CD4-positive, alpha-beta T cell treated with Interleukin-4 for 4 hours (primary cell): ENCODE measurements at regions not wholly inside any gene's neighbourhood (a gene's known extent, or its start where the extent isn't known, plus 50 kb on each side); places are given as distances from the start of the nearest gene placed in this dataset.

Source experiments
- DNase-seq: peaks from one replicate; pipeline ENCODE4 v3.0.0-alpha.2; 2020

DNA sequence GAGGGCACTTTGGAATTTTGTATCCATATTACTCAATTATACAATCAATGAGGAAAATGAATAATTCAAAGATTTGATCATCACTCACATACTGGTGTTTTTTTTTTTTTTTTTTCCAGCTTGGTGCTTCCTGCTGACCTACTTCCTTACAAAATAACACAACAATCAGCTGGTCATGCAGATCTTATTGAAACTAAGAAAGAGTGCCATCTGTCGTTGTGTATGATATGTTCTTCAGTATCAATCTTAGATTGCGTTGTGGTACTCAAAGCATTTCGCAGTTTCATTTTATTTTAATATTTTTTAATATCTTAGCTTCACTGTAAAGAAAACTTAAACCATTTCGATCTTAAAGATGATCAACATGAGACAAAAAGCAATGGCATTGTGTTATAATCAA lies 155.6 kb downstream of the OGFRL1 start:
- no peak for DNase-seq

DNA sequence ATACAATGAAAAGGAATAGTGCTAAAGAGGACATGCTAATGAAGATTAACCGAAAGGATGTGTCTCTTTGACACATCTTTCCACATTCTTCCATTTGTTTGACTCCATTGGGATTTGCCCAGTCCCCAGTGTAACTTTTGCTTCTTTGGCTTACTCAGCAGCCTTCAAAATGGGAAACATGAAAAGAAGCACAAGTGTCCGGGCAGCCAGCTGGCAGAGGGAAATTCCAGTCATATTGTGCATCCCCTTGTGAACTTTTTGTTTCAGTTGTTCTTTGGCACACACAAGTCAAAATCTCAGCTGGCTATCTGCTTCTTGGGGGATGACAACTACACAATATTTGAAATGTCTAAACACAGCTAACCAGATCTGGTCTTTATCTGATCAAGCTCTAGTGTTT lies 157.4 kb downstream of the OGFRL1 start:
- no peak for DNase-seq

DNA sequence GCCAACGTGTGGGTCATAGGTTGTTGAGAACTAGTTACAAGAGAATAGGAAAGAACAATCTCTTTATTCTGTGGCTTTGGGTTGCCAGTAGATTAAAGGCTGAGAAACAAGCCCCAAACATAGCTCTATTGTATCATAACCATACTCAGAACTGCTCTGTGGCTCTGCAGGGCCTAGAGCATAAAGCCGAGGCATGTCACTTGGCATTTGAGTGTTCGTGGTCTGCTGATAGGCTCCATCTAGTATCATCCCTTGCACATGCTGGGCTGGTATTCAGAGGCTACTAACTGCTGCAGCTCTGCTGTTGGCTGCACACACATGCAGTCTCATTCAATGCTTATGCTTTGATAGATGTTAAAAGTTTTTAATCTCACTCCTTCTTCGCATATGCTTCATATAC lies 157.9 kb downstream of the OGFRL1 start:
- no peak for DNase-seq

GRCh38 chr6:71452697-71453370 lies 164.2 kb downstream of the OGFRL1 start:
- DNase-seq, result no peak

DNA sequence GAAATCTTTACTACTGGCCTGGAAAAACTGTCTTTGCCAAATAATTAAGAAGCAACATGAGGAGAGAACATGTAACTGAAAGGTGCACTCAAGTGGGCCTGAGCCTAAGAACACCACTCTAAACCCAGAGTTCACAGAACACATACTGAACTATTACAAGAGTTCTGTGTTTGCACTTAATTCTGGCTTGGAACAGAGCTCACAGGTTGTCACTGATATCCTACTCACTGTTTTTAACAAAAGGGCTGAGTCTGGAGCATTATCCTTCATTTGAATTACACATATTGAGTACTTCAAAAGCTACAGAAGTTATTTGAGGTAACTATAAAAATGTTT lies 164.7 kb downstream of the OGFRL1 start:
- DNase-seq, result no peak

- DNase-seq, result no peak
Observed at GRCh38 chr6:71454056-71454455, 165.4 kb downstream of the OGFRL1 start.

- DNase-seq, result no peak
Observed at GRCh38 chr6:71457929-71458328, 169.3 kb downstream of the OGFRL1 start.

DNA sequence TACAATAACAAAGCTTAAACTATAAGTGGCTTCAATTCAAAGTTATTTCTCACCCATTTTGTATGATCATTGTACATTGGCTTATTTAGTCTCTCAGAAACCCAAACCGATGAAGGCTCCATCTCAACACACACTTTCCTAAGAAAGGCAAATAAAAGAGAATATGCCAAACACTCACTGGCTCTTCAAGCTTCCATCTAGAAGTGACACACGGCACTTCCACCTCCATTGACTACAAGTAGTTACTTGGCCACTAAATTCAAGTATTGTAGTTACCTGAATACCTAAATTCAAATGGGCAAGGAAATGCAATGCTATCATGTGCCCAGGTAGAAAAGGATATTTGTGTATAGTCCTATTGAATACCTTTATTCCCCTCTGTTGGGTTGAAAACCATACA lies 170.6 kb downstream of the OGFRL1 start:
- no peak for DNase-seq

- no peak for DNase-seq
Observed at GRCh38 chr6:71460933-71461332, 172.3 kb downstream of the OGFRL1 start.

DNA sequence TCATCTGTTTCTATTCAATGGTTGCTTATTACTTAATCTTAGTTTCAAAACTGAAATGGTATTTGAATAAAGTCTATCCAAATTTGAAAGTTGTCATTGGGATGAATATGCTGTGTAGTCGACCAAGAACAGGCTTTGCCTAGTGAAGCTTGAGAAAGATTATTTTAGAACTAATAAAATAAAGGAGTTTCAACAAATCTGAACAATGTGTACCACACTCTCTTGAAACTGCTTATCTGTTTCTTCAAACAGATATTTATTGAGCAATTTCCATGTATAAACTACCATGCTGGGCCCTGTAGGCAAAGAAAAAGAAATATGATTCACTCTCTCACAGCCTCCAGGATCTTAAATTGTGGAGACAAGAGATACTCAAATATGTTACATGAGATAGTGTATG lies 174.4 kb downstream of the OGFRL1 start:
- no peak for DNase-seq

DNA sequence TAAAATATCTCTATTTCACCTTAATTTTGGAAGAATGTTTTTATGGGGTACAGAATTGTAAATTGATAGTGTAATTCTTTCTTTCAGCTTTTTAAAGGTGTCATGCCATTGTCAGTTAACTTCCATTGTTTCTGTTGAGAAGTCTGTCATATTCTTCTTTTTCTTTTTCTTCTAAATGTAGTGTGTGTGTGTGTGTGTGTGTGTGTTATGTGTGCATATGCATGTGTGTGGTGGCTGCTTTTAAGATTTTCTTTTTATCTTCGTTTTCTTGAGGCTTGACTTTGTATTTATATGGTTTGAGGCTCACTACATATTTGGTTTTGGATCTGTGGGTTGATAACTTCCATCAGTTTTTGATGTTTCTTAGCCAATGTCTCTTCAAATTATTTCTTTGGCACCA lies 176.5 kb downstream of the OGFRL1 start:
- no peak for DNase-seq

DNA sequence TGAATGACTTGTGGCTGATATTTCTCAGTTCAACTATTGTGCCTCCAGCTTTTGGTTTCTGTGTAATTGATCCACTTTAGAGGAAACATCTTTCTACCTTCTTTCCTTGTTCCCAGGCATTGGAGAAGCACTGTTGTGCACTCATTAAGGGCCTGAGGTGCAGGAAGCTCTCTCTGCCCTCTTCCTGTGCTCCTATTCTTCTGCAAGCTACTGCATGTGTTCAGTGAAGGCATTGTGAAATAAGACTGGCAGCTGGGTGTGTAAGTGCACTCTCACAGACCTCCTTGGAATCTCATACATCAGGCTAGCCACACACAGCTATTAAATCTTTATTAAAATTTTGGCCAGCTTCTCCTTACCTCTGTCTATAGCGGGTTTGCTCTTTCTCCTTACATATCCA lies 177.8 kb downstream of the OGFRL1 start:
- DNase-seq, result no peak

DNA sequence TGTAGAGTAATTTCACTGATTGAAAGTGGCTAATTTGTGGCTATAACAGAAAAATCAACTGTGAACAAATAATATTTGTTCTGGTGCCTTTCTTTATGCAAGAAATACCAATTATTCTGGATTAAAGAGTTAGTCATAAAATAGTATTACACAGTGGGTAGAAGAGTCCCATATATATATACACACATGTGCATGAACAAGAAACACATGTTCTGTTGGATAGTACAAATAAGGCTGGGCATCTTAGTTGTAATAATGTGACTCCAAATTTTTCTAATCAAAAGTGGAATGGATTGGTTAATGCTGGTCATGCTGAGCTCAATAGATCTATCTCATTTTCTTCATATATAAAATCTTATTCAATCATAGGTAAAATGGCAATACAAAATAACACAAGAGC lies 179.4 kb downstream of the OGFRL1 start:
- no peak for DNase-seq

- no peak for DNase-seq
Observed at GRCh38 chr6:71468841-71469700, 180.5 kb downstream of the OGFRL1 start.

DNA sequence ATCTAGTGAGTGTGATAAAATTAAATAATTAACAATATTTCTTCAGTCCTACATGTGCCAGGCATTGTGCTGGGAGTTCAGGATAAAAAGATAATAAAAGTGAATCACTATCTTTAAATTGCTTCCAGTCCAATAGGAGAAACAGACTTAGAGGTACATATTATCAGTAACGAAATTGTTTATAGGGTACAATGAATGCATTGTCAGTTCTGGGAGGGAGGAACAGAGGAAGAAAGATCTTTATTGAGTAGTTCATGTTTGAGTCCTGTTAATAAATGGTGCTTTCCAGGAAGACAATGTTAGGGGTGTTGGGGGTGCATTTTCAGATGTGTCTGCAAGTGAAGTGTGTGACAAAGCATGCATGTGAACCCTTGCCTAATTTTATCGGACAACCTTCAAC lies 183.1 kb downstream of the OGFRL1 start:
- no peak for DNase-seq

GRCh38 chr6:71473926-71474325 lies 185.3 kb downstream of the OGFRL1 start:
- no peak for DNase-seq

- no peak for DNase-seq
Observed at GRCh38 chr6:71474942-71475341, 186.3 kb downstream of the OGFRL1 start.

DNA sequence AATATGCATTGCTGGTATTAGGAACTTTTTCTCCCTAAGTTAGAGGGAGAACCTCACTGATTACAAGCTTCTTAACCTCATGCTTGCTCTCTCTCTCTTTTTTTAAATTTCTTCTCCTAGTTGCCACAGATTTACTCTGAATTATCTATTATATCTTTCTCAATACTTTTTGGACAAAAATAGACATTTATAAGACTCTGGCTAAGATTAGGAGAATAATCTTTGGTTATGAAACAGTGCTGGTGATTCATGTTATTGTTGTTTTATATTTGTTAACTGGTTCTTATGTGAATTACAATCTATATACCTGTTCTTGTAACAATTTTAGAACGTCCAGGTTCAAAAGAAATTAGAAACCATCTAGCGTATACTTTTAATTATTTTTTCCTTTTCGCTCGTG lies 187.8 kb downstream of the OGFRL1 start:
- DNase-seq, result no peak

GRCh38 chr6:71476872-71477271 lies 188.3 kb downstream of the OGFRL1 start:
- DNase-seq, result no peak

- no peak for DNase-seq
Observed at GRCh38 chr6:71478834-71479541, 190.4 kb downstream of the OGFRL1 start.

- no peak for DNase-seq
Observed at GRCh38 chr6:71480577-71480976, 192.0 kb downstream of the OGFRL1 start.

GRCh38 chr6:71481011-71481410 lies 192.4 kb downstream of the OGFRL1 start:
- no peak for DNase-seq

DNA sequence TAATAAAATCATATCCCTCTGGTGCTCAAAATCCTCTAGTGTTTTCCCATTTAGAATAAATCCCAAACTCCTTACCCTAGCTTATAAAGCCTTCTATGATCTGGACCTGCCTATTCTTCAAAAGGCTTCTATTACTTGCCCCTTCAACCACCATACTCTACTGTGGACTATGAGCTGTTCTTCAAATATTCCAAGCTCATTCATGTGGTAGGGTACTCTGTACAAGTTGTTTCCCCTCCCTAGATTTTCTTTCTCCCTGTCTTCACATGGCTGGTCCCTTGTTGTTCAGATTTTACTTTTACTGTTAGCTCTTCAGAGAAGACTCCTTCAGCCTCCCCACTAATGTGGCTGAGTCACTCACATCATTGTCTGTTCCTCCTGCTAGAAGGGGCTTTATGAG lies 193.2 kb downstream of the OGFRL1 start:
- no peak for DNase-seq

GRCh38 chr6:71482742-71483141 lies 194.1 kb downstream of the OGFRL1 start:
- no peak for DNase-seq
